GM12874 (cell line): ENCODE measurements at regions not wholly inside any gene's neighbourhood (a gene's known extent, or its start where the extent isn't known, plus 50 kb on each side); places are given as distances from the start of the nearest gene placed in this dataset.

Experiments
- TF ChIP-seq, protein P1 (sequence below): IDR thresholded peaks from 2 replicates; pipeline ENCODE4 v1.5.1; 2011; ENCODE audit warnings: low read depth, mild to moderate bottlenecking, control low read depth, low read length, moderate library complexity; ENCODE audit not compliant: insufficient read depth

GRCh38 chr21:28126521-28127174, 866.0 kb downstream of the LTN1 start:
- TF ChIP-seq, protein P1, sequence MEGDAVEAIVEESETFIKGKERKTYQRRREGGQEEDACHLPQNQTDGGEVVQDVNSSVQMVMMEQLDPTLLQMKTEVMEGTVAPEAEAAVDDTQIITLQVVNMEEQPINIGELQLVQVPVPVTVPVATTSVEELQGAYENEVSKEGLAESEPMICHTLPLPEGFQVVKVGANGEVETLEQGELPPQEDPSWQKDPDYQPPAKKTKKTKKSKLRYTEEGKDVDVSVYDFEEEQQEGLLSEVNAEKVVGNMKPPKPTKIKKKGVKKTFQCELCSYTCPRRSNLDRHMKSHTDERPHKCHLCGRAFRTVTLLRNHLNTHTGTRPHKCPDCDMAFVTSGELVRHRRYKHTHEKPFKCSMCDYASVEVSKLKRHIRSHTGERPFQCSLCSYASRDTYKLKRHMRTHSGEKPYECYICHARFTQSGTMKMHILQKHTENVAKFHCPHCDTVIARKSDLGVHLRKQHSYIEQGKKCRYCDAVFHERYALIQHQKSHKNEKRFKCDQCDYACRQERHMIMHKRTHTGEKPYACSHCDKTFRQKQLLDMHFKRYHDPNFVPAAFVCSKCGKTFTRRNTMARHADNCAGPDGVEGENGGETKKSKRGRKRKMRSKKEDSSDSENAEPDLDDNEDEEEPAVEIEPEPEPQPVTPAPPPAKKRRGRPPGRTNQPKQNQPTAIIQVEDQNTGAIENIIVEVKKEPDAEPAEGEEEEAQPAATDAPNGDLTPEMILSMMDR: no peak

- TF ChIP-seq, protein P1: no peak
Observed at GRCh38 chr21:28124541-28124940, 868.1 kb downstream of the LTN1 start.

DNA sequence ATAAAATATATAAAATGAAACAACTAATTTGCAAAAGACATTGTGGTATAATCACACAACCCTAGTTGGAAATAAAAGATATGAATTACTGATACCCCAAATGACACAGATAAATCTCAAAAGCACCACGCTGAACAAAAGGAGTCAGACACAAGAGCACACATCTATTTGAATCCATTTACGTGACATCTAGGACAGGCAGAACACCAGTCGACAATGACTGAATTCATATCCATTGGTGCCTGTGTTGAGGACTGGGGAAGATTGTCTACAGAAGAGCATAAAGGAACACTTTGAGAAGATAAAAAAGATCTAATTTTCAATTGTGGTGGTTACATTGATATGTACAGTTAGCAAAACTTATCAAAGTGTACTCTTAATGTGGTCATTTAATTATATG, 874.1 kb downstream of the LTN1 start:
- TF ChIP-seq, protein P1: no peak

DNA sequence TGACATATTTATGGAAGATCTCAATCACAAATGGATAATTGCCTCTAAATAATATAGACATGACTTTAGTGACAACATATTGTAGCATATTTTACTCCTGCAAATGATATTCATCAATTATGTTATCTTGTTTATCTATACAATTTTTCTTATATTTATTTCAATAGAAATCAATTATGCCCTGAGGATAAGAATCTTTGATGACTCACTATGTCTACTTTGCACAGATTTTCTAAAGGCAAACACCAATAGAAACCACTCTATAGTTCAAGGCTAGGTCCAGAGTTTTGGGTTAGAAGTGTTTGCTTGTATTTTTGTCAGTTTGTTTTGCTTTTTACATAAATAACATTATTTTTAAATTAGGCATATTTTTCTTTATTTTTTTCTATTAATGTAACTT, 879.0 kb downstream of the LTN1 start:
- TF ChIP-seq, protein P1: no peak

DNA sequence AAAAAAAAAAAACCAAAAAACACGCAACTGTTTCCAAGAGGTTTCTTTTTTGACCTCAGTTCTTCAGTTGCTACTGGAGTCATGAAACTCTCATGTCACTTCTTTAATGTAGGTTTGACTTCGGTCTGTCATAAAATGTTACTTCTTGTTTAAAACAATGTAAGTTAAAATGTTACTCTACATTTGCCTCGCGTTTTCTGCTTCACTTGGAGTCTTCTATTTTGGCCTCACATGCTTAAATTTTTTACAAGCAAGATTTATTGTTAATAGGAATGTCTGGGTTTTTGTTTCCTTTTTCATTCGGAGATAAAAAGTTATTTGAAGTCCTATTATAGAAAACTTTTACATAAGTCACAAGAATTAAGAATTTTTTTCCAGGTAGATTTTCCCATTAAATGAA, 880.2 kb downstream of the LTN1 start:
- TF ChIP-seq, protein P1: no peak

DNA sequence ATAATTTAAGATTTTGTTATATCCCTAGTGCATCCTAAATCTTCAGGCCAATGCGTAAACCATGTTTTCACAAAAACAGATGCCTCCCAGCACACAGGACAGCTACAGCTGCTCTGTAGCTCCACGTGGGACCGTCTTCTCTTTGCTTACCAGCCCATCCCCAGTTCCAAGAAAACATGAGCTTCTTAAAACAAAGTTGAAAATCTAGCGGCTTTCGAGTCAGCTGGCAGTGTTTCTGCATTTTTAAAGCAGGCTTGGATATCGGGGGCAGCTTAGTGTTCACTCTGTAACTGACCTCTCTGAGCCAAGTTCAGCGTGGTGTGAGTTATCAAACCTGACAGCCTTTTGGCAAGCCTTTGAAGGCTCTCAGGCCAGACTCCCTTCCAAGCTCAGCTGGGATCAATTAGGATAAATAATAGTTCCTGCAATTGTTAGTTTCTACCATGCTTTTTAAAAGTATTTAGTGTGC, 881.5 kb downstream of the LTN1 start:
- TF ChIP-seq, protein P1: no peak

- TF ChIP-seq, protein P1: no peak
Observed at GRCh38 chr21:28110716-28111115, 882.0 kb downstream of the LTN1 start.

DNA sequence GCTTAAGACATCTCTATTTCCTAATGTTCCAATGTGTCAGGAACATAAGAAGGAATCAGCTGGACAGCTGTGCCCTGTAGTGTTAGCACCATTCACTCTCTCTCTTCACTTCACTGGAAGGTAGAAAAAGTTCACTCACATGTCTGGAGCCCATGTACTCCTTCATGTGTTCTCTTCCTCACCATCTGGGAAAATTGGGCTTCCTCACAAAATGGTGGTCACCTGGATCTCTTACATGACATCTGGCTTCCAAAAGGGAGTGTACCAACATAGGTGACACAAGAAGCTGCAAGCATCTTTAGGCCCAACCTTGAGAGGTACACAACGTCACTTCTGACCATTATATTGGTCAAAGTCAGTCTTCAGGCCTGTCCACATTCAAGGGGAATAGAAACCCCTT, 882.6 kb downstream of the LTN1 start:
- TF ChIP-seq, protein P1: no peak
